ENCODE measurements at regions not wholly inside any gene's neighbourhood (a gene's known extent, or its start where the extent isn't known, plus 50 kb on each side); places are given as distances from the start of the nearest gene placed in this dataset.
"Not testable (repeated sequence)": the region's sequence is repeated elsewhere in the genome, so short reads cannot be mapped to it uniquely, and the experiment has no call there.

DNA sequence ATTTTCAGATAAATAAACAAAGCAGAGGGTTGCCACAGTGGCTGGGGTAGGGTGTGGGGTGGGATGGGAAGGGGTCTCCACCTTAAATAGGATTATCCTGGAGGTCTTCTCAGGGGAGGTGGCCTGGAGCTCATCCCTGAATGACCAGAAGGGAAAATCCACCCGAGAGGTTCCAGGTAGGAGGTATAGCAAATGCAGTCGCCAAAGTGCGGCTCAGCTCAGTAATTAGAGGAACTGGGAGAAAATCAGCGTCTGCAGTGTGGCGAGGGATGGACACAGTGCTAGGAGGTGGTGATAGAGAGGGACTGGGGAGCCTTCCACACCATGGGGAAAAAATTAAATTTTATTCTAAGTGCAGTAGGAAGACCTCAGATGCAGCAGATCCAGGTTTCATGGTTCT, 584.5 kb downstream of the MATN1 start:
- DNase-seq (ENCODE audit: low read depth in 2 of 2, low spot score in 1 of 2): no peak

DNA sequence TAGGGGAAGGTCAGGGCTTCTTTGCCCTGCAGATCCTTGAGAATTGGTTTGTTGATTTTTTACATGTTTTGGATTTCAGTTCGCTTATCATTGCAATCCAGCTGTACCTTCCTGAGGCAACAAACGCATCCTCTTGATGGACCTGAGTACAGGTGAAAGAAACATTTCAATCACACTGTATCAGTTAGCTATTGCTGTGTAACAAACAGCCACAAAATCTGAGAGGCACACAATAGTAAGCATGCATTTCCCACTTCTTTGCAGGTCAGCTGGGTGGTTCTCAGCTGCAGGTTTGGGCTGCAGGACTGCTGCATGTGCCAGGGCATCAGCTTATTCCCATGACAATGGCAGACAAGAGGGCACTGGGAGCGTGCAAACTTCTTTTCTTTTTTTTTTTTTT, 586.4 kb downstream of the MATN1 start:
- DNase-seq (ENCODE audit: low read depth in 2 of 2, low spot score in 1 of 2): no peak

DNA sequence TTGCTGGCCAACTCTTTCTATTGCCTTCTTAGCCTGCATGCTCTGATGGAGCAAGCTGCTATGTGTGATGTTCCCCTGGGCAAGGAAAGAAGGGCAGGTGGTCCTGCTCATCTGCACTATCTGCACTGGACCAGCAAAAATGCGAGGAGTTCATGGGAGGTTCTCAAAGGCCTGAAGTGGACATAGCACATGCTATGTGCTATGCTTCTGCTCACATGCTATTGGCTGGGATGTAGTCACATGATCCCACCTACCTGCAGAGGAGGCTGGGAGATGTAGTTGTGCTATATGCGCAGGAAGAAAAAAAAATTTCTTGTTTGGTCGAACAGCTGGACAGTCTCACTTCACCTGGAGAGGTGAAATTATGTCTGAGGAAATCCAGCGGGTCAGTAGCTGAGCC, 587.7 kb downstream of the MATN1 start:
- no peak for DNase-seq (ENCODE audit: low read depth in 2 of 2, low spot score in 1 of 2)

DNA sequence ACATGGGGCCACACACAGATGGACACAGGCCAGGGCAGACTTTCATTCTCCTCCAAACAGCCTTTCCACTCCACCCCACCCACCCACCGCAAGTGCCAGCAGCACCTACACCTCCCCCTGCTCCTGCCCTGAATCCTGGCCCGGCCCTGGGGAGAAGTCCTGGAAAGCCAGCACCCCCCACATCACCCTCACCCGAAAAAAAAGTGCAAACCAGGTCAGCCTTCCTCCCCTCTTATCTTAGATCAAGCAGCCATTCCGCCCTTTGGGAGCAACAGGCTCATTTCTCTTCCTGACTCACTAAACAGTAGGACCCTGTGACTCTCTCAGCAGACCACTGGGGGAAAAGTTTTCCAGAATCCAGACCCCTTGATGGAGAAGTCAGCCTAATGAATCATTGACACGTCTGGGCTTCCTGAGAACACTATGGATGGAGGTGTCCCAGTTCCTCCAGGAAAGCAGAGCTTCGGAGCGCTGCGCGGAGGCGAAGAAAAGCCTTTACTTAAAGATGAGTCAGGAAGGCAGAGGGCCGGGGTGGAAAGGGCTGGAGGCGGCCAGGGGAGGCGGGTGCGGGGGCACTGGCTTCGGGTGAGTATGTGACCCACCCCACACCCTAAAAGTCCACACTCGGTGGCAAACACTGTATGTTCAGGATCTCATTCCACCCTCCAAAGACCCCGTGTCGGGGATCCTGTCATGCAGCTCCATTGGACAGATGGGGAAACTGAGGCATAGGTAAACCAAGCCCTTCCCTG, 588.7 kb downstream of the MATN1 start:
- no peak for DNase-seq (ENCODE audit: low read depth in 2 of 2, low spot score in 1 of 2)

DNA sequence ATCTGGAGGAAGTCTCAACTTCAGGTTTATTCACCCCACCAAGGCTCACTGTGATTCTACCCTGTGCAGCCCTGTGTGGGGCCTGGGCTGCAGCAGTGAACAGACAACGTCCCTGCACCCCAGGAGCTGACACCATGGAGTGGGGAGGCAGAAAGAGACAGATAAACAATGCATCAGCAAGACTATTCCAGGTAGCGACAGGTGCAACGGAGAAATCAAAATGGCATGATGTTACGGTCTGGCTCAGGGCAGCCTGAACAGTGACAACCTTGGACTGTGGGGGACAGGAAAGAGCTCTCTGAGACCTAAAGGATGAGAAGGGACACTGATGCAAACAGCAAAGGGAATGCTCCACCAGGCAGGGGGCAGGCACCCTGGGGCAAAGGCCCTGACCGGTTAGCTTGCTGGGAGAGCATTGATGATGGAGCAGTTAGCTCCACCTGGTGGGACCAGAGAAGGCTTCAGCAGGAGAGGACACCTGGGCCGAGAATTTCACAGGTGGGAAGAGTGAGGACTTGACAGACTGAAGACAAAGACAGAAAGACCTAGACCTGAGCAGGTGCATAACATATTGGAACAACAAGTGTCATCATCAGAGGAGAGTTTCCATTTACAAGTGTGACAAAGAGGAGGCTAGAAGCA, 589.9 kb downstream of the MATN1 start:
- DNase-seq (ENCODE audit: low read depth in 2 of 2, low spot score in 1 of 2): no peak

DNA sequence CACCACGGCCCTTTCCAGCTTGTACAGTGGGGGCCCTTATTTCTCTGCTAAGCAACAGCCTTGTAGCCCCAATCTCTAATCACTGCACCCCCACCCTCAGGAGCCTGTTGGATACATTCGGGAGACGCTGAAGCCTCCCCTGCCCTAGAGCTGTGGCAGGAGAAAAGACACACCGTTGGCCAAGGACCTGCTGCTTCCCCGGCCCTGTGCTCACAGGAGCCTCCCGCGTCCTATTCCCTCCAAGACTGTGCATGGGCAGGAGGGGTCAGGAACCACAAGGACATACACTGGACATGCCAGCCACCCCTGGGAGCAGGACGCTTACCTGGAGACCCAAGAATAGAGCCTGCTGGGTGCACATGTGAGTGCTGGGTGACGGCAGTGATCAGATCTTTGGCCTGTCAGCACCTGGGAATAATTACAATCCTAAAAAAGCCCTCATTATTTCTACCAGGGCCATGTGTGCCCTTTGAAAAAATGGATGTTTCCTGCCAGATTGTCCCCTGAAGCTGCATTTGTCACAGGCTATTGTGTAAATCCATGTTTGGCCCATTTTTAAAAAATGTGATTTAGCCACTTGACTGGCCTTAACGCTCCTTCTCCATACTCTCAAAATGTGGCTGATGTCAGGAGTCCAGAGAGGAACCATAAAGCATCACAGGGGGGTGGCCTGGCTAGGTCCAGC, 590.6 kb downstream of the MATN1 start:
- DNase-seq (ENCODE audit: low read depth in 2 of 2, low spot score in 1 of 2): no peak

DNA sequence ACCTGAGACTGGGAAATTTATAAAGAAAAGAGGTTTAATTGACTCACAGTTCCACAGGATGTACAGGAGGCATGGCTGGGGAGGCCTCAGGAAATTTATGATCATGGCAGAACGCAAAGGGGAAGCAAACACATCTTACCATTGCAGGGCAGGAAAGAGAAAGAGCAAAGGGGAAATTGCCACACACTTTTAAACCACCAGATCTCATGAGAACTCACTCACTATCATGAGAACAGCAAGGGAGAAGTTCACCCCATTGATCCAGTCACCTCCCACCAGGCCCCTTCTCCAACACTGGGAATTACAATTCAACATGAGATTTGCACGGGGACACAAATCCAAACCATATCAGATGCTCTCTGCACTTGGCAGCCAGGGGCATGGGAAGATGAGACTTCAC, 592.8 kb downstream of the MATN1 start:
- DNase-seq (ENCODE audit: low read depth in 2 of 2, low spot score in 1 of 2): not testable (repeated sequence)

DNA sequence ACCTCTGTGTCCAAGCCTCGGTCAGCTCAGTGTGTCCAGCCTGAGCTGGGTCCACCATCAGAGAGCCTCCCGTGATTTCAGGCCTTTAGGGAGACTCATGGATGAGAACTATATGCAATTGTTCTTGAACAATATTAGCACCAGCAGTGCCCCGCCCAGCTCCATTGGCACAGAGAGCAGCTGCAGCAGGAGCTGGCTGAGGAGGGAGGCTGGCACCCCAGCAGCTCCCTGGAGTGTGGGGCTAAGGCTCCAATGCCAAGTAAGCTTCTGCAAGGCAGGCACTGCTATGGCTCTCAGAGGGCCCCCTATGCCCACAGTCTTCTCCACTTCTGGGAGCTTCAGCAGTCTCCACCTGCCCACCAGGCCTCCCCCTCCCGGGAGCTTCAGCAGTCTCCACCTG, 593.3 kb downstream of the MATN1 start:
- no peak for DNase-seq (ENCODE audit: low read depth in 2 of 2, low spot score in 1 of 2)

DNA sequence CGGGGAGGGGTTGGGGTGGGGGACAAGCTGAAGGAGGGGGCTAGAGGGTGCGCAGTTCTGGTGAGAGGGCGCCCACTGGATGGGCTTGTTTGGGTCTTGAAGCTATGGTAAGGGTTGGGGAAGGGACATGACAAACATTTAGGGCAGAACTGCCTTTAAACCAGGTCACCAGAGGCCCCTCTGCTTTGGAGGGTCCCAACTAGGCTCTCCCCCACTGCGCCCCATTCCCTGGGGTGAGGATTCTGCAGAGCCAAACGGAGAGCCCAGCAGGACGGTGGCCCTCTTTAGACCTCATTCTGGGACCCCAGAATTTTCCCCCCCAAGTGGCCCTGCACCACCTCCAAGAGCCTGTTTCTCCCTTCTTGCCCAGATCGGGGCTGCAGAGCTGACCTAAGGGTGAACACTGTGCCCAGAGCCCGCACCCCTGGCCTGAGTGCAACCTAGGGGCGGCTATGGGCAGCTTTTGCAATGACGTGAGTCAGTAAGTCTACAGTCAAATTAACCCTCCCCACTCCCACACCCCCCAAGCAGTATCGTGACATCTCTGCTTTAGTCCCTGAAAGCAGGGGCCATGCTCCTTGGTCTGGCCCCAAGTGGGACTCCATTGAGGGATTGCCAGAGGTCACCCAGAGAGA, 593.8 kb downstream of the MATN1 start:
- DNase-seq (ENCODE audit: low read depth in 2 of 2, low spot score in 1 of 2): no peak

DNA sequence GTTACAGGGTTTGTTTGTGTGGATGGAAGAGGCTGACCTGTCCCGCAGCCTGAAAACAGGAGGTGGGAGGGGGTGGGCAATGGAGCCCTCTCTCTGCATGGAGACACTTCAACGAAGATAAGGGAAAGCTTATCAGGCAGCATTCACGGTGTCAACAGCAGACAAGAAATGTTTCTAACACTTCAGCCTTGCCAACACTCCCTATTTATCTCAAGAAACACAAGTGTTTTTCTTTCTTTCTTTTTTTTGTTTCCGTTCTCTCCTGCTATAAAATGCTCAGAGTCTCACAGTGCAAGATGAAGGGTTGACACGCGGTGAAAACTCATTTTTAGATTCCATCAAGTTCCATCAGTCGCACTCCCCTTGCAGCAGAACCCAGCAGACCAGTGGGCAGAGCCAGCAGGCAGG, 594.4 kb downstream of the MATN1 start:
- DNase-seq (ENCODE audit: low read depth in 2 of 2, low spot score in 1 of 2): no peak

DNA sequence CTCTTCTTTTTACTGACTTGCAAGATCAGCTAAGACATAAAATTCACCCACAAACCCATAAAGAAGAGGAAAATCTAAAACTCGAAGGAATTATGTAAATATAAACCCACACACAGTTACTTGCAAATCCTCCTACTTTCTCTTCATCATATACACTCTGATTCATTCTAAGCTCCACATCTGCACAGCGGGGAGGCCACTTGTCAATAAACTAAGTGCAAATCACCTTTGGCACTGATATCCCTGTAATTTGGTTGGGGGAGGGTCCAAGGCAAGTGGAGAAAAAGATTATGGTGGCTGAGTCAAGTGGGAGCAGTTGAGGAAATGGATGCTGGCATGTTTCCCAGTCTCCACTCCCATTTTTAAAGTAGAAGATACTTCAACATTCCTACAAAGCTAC, 596.5 kb downstream of the MATN1 start:
- DNase-seq (ENCODE audit: low read depth in 2 of 2, low spot score in 1 of 2): no peak

DNA sequence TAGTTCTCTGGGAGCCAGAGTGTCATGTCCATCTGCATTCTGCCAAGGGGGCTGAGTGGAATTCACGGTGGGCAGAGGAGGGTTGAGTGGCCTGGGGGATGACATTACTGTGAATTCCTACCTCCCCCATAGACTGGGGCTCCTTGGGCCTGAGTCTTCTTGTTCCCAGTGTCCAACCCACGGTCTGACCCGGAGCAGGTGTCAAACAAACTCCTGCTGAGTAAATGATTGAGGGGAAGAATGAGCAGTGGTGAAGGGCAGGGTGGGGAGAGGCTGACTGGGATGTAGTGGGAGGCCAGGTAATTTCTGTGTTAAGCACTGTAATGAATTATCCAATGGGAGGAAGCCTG, 597.6 kb downstream of the MATN1 start:
- DNase-seq (ENCODE audit: low read depth in 2 of 2, low spot score in 1 of 2): no peak

DNA sequence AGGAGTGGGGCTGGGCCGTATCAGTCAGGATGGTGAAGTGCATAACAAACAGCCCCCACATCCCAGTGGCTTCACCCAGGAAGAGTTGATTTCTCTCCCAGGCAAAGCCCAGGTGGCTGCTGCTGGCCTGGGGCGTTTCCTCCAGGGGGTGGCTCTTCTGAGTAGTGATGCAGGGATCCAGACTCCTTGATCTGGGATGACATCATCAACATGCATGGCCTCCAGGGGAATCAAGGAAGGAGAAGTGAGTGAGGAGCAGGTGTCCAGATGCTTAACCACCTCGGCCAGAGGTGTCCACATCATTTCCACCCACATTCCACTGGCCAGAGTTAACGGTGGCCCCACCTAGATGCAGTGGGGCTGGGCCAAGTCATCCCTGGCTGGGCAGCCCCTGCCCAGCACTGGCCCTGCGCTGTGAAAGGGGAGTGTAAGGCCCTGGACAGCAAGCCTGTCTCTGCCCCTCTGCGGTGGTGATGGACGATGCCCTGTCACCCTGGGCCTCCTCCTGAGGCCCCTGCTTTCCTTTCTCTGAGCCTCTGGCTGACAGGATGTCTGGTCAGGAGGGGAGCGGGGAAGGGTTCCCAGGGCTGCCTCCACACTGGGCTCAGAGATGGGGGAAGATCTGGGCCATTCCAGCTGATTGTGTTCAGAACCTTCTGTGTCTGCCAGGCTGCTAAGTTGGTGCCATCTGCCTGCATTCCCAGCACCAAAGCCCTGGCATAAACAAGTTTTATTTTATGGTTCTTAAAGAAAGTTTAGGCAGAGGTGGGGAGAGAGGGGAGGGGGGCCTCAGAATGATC, 598.2 kb downstream of the MATN1 start:
- DNase-seq (ENCODE audit: low read depth in 2 of 2, low spot score in 1 of 2): no peak

DNA sequence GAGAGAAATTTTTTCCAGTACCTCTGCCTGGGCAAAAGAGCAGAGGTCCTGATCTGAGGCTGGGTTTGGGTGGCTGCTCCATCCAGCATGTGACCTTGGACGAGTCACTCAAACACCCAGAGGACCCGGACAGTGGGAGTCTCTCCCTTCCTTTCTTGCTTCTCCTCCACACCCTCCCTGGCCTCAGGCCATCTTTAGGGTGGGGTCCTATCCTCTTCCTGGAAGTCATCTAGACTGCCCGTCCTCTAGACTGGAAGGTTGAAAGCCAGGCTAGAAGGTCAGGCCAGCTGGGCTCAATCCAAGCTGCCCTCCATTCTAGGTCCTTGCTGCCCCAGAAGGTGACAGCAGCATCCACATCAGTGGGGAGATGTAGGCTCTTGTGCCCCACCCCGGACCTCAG, 599.5 kb downstream of the MATN1 start:
- no peak for DNase-seq (ENCODE audit: low read depth in 2 of 2, low spot score in 1 of 2)

DNA sequence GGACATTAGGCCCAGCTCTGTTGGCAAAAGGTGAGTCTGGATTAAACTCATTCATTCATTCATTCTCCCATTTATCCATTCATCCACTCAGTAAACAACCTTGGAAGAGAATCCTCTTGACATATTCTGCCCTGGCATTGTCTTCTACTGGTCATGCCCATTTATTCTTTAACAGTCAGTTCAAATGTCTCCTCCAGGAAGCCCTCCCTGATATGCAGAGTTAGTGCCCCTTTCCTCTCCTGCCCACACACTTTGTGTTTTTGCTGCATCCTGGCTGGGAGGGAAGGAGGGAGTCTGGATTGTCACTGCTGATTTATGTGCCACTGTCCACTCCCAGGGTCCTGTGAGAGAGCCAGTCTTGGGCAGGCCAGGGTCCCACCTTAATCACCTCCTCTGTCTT, 600.3 kb downstream of the MATN1 start:
- DNase-seq (ENCODE audit: low read depth in 2 of 2, low spot score in 1 of 2): no peak

DNA sequence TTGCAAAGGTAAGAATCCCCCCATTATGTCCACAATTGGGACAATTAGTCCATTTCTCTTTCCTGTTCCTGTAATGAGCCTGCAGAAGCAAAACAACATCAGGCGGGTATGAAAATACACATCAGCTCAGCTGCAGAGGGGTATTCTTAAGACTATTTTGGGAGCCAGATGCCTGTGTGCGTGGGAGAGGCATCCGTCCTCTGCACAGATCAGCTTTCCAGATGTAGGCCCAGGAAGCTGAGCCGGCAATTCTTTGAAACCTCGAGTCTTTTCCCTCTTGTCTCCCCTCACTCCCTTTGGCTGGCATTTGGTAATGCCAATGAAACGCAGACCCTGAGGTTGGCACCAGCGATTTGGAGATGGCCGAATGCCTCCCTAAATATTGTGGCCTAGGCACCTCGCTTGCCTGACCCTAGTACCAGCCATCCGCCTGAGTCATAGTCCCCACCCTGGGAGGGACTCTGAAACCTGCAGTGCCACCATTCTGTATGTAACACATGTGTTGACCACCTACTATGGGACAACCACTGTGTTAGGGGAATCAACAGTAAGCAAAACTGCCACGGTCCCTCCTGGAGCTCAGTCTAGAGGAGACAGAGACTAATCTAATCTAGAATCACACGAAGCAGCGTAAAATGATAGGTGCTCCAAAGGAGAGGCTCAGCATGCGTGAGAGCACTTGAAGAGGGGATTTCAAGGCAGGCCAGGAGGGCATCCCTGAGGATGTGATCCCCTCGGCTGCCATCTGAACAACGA, 603.0 kb downstream of the MATN1 start:
- no peak for DNase-seq (ENCODE audit: low read depth in 2 of 2, low spot score in 1 of 2)

DNA sequence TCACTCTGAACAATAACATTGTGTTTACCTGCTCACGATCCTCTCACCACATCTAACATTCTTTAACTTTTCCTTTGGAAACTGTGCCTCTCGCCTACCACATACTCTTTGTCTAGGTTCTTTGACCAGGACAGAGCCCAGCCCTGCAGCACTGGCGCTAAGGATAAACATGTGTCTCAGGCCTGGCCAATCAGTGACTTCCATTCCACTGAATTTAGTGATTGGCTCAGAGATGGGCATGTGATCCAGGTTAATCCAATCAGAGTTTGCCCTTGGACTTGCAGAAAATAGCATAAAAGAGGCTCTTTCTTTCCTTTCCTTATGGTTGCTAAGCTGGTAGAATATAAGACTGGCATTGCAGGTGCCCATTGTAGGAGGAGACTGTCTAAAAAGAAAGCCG, 605.7 kb downstream of the MATN1 start:
- DNase-seq (ENCODE audit: low read depth in 2 of 2, low spot score in 1 of 2): no peak

DNA sequence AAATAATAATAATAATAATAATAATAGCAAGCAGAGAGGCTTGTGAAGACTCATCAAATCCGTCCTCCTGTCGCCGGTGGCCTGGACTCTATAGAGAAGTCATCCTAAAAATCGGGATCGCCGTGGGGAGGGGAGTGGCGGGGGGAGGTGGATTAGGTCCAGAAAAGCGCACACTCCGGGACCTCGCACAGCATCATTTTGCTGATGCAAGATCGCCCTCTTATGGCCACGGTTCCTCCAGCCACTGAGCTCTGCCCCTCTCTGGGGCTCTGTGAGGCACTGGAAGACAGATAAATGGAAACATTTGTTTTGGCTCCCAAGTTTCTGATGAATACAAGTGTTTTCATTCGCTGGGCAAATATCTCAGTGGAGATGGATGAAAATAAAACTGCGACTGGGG, 612.0 kb downstream of the MATN1 start:
- DNase-seq (ENCODE audit: low read depth in 2 of 2, low spot score in 1 of 2): no peak

DNA sequence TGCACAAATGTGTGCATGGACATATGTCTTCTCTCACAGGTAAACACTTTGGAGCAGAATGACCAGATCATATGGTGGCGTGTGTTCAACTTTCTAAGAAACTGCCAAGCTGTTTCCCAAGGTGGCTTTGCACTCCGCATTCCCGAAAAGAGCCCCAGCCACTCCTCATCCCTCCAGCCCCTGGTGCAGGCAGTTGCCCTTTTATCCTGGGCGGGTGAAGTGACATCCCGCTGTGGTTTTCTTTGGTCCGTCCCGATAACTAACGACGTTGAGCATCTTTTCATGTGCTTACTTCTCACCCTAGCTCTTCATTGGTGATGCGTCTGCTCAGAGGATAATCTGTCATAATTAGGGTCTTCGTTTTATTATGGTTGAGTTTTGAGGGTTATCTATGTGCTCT, 612.5 kb downstream of the MATN1 start:
- DNase-seq (ENCODE audit: low read depth in 2 of 2, low spot score in 1 of 2): no peak

DNA sequence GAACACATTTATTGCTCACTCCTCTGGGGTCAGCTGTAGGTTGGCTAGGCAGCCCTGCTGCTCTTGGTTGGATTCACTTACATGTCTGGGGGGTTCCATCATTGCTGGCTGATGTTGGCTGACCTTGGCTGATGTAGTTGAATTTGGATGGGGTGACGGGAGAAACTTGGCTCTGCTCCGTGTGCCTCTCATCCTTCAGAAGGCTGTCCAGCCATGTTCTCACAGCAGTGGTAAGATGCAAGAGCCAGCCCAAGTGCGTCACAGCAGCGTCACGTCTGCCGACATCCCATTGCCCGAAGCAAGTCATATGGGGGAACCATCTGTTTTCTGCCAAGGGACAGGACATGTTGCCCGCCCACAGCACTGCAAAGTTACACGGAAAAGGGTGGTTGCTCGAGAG, 613.5 kb downstream of the MATN1 start:
- DNase-seq (ENCODE audit: low read depth in 2 of 2, low spot score in 1 of 2): no peak

DNA sequence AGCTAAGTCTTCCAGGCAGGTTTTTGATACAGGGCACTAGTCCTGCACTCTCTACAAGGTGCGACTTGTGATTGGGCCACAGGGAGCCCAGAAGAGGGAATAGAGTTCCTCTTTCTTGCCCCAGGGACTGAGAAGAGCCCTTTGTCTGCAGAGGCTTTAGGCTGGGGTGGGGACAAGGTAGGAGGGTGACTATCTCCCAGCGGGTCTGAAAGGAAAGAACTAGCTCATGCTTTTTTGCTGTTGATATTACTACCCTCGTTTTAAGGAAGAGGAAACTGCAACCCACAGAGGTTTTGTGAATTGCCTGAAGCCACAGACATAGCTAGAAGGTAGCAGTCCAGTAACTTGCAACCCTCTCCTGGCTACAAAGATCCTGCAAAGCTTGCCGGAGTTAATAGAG, 615.2 kb downstream of the MATN1 start:
- DNase-seq (ENCODE audit: low read depth in 2 of 2, low spot score in 1 of 2): no peak

All from stimulated activated CD8-positive, alpha-beta memory T cell treated with anti-CD3 and anti-CD28 coated beads, Interleukin-4, amount 100 ng/mL, for 1 hour (primary cell).